Ishikawa (cell line): ENCODE measurements at regions not wholly inside any gene's neighbourhood (a gene's known extent, or its start where the extent isn't known, plus 50 kb on each side); places are given as distances from the start of the nearest gene placed in this dataset.

Source experiments
- CEBPB ChIP-seq: IDR thresholded peaks from 2 replicates; pipeline ENCODE4 v1.6.1; 2012
- CREB1 ChIP-seq: IDR thresholded peaks from 2 replicates; pipeline ENCODE4 v1.6.1; 2012; ENCODE audit warnings: low read depth
- EGR1 ChIP-seq: IDR thresholded peaks from 2 replicates; pipeline ENCODE4 v1.6.1; 2012
- EP300 ChIP-seq: IDR thresholded peaks from 2 replicates; pipeline ENCODE4 v1.6.1; 2012; ENCODE audit warnings: borderline replicate concordance
- FOXM1 ChIP-seq: IDR thresholded peaks from 2 replicates; pipeline ENCODE4 v1.6.1; 2012; ENCODE audit warnings: low read depth, borderline replicate concordance
- NFIC ChIP-seq: IDR thresholded peaks from 2 replicates; pipeline ENCODE4 v1.6.1; 2012
- RAD21 ChIP-seq: IDR thresholded peaks from 2 replicates; pipeline ENCODE4 v1.6.1; 2012; ENCODE audit warnings: low read depth
- TAF1 ChIP-seq: IDR thresholded peaks from 2 replicates; pipeline ENCODE4 v1.6.1; 2012; ENCODE audit warnings: low read depth, mild to moderate bottlenecking
- TCF12 ChIP-seq: IDR thresholded peaks from 2 replicates; pipeline ENCODE4 v1.6.1; 2012; ENCODE audit warnings: low read depth
- TEAD4 ChIP-seq: IDR thresholded peaks from 2 replicates; pipeline ENCODE4 v1.6.1; 2012
- YY1 ChIP-seq: IDR thresholded peaks from 2 replicates; pipeline ENCODE4 v1.6.1; 2012; ENCODE audit warnings: low read depth
- ZBTB7A ChIP-seq: IDR thresholded peaks from 2 replicates; pipeline ENCODE4 v1.6.1; 2012; ENCODE audit warnings: low read depth
- TF ChIP-seq, protein P1 (sequence below): IDR thresholded peaks from 2 replicates; pipeline ENCODE4 v1.6.1; 2012
- TF ChIP-seq, protein P2 (sequence below): IDR thresholded peaks from 2 replicates; pipeline ENCODE4 v1.6.1; 2012; ENCODE audit warnings: low read depth, mild to moderate bottlenecking
- TF ChIP-seq, protein P3 (sequence below): IDR thresholded peaks from 2 replicates; pipeline ENCODE4 v1.6.1; 2012

GRCh38 chr1:181347495-181348390, 135.6 kb upstream of the CACNA1E start:
- TF ChIP-seq TEAD4 (no peak), EP300 (no peak), ZBTB7A (no peak), CEBPB (no peak), CREB1 (no peak), NFIC (no peak), TAF1 (no peak), TCF12 (no peak), RAD21 (no peak), FOXM1 (no peak), EGR1 (no peak), YY1 (no peak)
- TF ChIP-seq, protein P1, sequence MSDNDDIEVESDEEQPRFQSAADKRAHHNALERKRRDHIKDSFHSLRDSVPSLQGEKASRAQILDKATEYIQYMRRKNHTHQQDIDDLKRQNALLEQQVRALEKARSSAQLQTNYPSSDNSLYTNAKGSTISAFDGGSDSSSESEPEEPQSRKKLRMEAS: no peak
- TF ChIP-seq, protein P2, sequence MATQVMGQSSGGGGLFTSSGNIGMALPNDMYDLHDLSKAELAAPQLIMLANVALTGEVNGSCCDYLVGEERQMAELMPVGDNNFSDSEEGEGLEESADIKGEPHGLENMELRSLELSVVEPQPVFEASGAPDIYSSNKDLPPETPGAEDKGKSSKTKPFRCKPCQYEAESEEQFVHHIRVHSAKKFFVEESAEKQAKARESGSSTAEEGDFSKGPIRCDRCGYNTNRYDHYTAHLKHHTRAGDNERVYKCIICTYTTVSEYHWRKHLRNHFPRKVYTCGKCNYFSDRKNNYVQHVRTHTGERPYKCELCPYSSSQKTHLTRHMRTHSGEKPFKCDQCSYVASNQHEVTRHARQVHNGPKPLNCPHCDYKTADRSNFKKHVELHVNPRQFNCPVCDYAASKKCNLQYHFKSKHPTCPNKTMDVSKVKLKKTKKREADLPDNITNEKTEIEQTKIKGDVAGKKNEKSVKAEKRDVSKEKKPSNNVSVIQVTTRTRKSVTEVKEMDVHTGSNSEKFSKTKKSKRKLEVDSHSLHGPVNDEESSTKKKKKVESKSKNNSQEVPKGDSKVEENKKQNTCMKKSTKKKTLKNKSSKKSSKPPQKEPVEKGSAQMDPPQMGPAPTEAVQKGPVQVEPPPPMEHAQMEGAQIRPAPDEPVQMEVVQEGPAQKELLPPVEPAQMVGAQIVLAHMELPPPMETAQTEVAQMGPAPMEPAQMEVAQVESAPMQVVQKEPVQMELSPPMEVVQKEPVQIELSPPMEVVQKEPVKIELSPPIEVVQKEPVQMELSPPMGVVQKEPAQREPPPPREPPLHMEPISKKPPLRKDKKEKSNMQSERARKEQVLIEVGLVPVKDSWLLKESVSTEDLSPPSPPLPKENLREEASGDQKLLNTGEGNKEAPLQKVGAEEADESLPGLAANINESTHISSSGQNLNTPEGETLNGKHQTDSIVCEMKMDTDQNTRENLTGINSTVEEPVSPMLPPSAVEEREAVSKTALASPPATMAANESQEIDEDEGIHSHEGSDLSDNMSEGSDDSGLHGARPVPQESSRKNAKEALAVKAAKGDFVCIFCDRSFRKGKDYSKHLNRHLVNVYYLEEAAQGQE: no peak
- TF ChIP-seq, protein P3, sequence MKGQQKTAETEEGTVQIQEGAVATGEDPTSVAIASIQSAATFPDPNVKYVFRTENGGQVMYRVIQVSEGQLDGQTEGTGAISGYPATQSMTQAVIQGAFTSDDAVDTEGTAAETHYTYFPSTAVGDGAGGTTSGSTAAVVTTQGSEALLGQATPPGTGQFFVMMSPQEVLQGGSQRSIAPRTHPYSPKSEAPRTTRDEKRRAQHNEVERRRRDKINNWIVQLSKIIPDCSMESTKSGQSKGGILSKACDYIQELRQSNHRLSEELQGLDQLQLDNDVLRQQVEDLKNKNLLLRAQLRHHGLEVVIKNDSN: no peak

DNA sequence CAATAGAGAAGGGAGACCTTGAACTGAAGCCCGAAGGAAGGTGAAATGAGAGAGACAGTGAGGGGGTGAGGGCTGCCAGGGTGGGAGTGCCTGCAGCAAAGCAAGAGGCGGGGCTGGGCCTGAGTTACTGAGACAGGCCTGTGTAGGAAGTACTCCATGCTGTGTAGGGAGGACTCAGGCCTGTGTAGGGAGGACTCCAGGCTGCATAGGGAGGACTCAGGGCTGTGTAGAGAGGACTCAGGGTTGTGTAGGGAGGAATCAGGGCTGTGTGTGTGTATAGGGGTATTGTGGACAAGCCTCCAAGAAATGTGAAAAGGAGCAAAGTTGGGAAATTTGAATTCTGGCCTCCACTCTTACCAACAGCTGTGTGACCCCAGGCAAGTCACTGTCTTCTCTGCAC, 133.8 kb upstream of the CACNA1E start:
- TF ChIP-seq RAD21: no peak
- TF ChIP-seq YY1: no peak
- TF ChIP-seq, protein P2: no peak
- TF ChIP-seq, protein P1: no peak
- TF ChIP-seq, protein P3: no peak
- TF ChIP-seq EP300: no peak
- no peak for TF ChIP-seq TCF12
- no peak for TF ChIP-seq EGR1
- no peak for TF ChIP-seq CEBPB
- TF ChIP-seq TEAD4: no peak
- TF ChIP-seq TAF1: no peak
- TF ChIP-seq CREB1: no peak
- no peak for TF ChIP-seq ZBTB7A
- TF ChIP-seq FOXM1: no peak
- no peak for TF ChIP-seq NFIC

GRCh38 chr1:181350131-181350530, 133.2 kb upstream of the CACNA1E start:
- TF ChIP-seq, protein P1: no peak
- TF ChIP-seq, protein P3: no peak
- TF ChIP-seq TAF1 (no peak), FOXM1 (no peak), EGR1 (no peak), TEAD4 (no peak), CEBPB (no peak), RAD21 (no peak), CREB1 (no peak), TCF12 (no peak), ZBTB7A (no peak), YY1 (no peak), NFIC (no peak), EP300 (no peak)
- TF ChIP-seq, protein P2: no peak
